Superior temporal gyrus (tissue), 1 donor: ENCODE measurements at regions not wholly inside any gene's neighbourhood (a gene's known extent, or its start where the extent isn't known, plus 50 kb on each side); places are given as distances from the start of the nearest gene placed in this dataset.
"Not testable (repeated sequence)": the region's sequence is repeated elsewhere in the genome, so short reads cannot be mapped to it uniquely, and the experiment has no call there.

Experiments used
- DNase-seq: peaks from one replicate; pipeline ENCODE4 v3.0.0-alpha.2; 2016; ENCODE audit errors: extremely low spot score

DNA sequence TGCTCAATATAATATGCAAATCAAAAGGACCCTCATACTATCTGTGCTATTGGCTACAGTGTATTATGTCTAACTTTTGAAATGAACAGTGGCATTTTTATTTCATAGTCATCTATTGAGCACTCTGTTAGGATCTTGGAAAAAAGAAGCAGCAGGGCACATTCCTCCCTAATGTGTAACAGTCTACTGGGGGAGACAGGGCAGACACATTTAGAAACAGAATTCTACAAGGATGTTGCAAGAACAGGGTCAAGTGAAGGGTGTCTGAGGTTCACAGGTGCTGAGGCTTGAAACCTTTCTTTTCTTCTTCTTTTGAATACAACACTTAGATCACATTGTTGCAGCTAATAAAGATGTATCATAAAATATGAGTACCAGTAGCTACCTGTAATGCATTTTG lies 129.7 kb upstream of the SLC4A4 start:
- no peak for DNase-seq

GRCh38 chr4:71210823-71211222 lies 128.0 kb upstream of the SLC4A4 start:
- no peak for DNase-seq

GRCh38 chr4:71211748-71212147 lies 127.1 kb upstream of the SLC4A4 start:
- no peak for DNase-seq

GRCh38 chr4:71212216-71212615 lies 126.6 kb upstream of the SLC4A4 start:
- DNase-seq, result no peak

- no peak for DNase-seq
Measured at GRCh38 chr4:71214578-71214977, 124.2 kb upstream of the SLC4A4 start.

GRCh38 chr4:71216316-71216959 lies 122.4 kb upstream of the SLC4A4 start:
- DNase-seq, result no peak

DNA sequence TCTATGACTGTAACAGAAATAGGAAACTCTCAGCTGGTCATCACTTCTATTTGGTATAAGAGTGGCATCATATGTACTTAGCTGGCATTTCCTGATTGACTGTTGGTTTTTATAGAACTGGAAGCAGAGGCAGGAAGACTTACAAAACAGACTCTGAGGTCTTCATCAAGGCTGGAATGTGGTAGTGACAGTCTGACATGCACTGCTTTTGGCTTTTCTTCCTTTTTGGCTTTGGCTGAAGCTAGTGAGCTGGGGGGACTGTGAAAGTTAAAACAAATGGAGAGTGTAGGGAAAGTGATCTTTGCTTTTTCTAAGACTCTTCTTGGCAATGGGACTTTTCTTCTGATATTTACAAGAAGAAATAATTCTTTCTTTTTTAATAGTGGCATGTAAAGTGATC lies 121.1 kb upstream of the SLC4A4 start:
- DNase-seq, result no peak

DNA sequence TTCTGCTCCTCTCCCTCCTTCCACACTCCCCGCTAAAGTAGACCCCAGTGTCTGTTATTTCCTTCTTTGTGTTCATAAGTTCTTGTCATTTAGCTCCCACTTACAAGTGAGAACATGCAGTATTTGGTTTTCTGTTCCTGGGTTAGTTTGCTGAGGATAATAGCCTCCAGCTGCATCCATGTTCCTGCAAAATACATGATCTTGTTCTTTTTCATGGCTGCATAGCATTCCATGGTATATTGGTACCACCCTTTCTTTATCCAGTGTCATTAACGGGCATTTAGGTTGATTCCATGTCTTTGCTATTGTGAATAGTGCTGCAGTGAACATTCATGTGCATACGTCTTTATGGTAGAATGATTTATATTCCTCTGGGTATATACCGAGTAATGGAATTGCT lies 118.0 kb upstream of the SLC4A4 start:
- not testable (repeated sequence) for DNase-seq

- DNase-seq, result no peak
Measured at GRCh38 chr4:71221510-71222466, 117.0 kb upstream of the SLC4A4 start.

- no peak for DNase-seq
Measured at GRCh38 chr4:71222661-71223060, 116.2 kb upstream of the SLC4A4 start.

DNA sequence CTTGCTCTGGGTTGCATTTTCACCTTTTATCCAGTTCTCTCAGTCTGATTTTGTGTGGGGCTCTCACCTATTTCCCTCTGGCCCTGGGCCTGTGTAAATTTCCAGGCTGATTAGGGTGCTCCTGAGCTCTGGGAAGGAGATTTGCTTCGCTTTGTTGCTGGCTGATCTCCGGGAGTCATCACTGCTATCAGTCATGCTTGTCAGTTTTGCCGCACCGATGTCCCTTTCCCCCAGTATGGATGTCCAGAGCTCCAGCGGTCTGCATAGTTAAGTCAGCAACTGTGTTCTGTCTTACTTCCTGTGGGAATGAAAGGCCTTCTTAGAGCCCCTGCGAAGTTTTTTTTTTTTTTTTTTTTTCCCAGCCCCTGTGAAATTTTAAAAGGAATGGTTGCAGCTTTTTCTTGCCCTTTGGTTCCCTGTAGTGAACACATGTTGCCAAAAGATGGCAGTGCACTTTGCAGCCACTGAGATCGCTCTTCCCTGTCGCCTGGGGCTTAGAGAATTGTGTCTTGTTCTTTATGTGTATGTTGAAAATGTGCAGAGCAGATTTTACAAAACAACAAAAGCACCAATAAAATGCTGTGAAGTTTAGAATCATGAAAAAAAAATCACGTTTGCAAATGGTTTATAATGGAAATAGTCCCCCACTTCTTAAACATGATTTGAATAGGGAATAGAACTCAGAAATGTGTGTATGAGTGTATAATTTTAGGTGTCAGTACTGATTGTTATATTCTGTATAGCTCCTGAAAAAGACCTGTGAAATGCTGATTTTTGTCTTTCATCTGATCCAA lies 109.1 kb upstream of the SLC4A4 start:
- peak; percentile 86 for DNase-seq

- DNase-seq, result no peak
Measured at GRCh38 chr4:71230271-71231128, 108.3 kb upstream of the SLC4A4 start.

- DNase-seq, result no peak
Measured at GRCh38 chr4:71231129-71232055, 107.4 kb upstream of the SLC4A4 start.

- no peak for DNase-seq
Measured at GRCh38 chr4:71232056-71232430, 106.8 kb upstream of the SLC4A4 start.

DNA sequence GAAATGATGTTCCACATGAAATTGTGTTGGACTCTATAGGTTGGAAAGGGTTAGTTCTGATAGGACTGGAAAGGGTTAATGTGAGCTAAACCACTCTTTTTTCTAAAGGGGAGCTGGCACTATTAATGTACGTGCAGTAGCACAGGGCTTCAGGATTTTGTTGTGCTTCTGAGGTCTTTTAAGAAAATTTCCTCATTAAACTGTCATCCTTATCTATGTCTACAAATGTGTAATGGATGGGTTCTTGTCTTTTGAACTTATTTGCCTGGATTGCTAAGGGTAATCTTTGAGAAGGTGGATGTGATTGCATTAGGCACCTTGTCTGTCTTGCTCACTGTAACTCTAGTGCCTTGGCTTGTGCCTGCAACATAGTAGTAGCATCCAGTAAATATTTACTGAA lies 106.0 kb upstream of the SLC4A4 start:
- no peak for DNase-seq

GRCh38 chr4:71235311-71236201 lies 103.3 kb upstream of the SLC4A4 start:
- DNase-seq, result peak; percentile 63

DNA sequence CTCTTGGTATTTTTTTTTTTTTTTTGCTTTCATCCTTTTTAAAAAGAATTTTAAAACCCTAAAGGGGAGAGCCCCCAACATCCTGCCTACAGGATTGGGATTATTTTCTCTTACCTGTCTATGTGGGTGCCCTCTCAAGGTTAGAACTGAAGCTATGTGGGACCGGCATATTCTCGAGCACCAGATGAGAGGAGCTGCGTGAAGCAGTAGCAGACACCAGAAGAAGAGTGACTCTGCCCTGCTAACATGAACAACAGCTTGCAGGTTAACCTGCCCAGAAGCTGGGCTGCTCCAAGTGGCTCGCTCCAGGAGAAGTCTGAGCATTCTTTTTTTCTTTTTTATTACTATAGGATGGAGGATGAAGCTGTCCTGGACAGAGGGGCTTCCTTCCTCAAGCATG lies 102.6 kb upstream of the SLC4A4 start:
- DNase-seq, result no peak

- DNase-seq, result no peak
Measured at GRCh38 chr4:71237641-71238040, 101.2 kb upstream of the SLC4A4 start.

DNA sequence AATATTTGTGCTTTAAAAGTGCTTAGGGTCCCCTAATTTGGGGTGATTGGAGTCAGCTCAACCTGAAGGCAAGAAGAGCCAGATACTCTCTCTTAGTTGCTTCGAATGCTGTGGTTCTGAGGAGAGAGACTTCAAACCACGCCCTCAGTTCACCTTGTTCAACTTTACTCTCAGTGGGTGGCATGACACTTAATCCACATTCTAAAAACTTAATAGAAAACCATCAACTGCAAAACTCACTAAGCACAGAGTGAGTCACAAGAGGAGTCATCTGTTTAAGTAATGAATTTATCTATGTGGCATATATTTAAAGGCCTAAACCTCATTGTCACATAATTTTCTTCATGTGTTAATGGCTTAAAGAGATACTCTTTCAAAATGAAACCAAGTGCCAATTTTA lies 99.5 kb upstream of the SLC4A4 start:
- DNase-seq, result no peak
